Ovary (tissue), 7 donors: ENCODE measurements at regions not wholly inside any gene's neighbourhood (a gene's known extent, or its start where the extent isn't known, plus 50 kb on each side); places are given as distances from the start of the nearest gene placed in this dataset.

Experiments
- DNase-seq, 5 donors: peaks; one replicate each; pipeline ENCODE4 v3.0.0-alpha.2; 2019 to 2020
- H3K27ac ChIP-seq, 2 donors: fragments of 200-600 bp; one replicate each; pipeline versions ENCODE4 v1.5.1 to v1.8.0; 2019 to 2022
- H3K27me3 ChIP-seq: fragments of 200-600 bp; one replicate; pipeline ENCODE4 v1.8.0; 2022
- H3K36me3 ChIP-seq: fragments of 200-600 bp; sonication (generic); one replicate; pipeline ENCODE4 v1.5.1; 2019
- H3K4me1 ChIP-seq: one replicate; pipeline ENCODE4 v1.8.1; 2013; ENCODE audit warnings: mild to moderate bottlenecking, moderate library complexity; ENCODE audit not compliant: insufficient read depth
- H3K4me3 ChIP-seq: fragments of 200-600 bp; sonication (generic); one replicate; pipeline ENCODE4 v1.5.1; 2017
- H3K9me3 ChIP-seq, 2 donors: fragments of 200-600 bp in 1 of 2; sonication (generic) in 1 of 2; one replicate each; pipeline versions ENCODE4 v1.5.1 to v1.8.1; 2013 to 2019; ENCODE audit warnings: mild to moderate bottlenecking in 1 of 2, moderate library complexity in 1 of 2
- EP300 ChIP-seq: sonication (generic); formaldehyde crosslinking; IDR thresholded peaks from one replicate; pipeline ENCODE4 v1.6.1; 2017; ENCODE audit warnings: antibody characterized with exemption
- POLR2A ChIP-seq: fragments of 450-650 bp; IDR thresholded peaks from one replicate; pipeline ENCODE4 v1.6.1; 2017; ENCODE audit warnings: antibody characterized with exemption, mild to moderate bottlenecking, moderate library complexity
- WGBS, 3 donors: extraction: QIAGEN DNeasy Blood & Tissue Kit in 1 of 3; methylation state at CpG; one replicate each; pipeline versions ENCODE4 v1.1.5 to v1.1.7; 2013 to 2017; 5-methylcytosine and 5-hydroxymethylcytosine counted together
- intact Hi-C, 4 donors: fragments of 100-400 bp; cut with DNase I; formaldehyde crosslinking; loops; one replicate each; pipeline versions ENCODE4 v1.11.0 to v1.15.1; 2022 to 2023
- TF ChIP-seq, protein P1 (sequence below), 3 donors: fragments of 450-650 bp in 2 of 3; fragments of 200-600 bp in 1 of 3; IDR thresholded peaks; one replicate each; pipeline versions ENCODE4 v1.5.1 to v1.8.0; 2016 to 2022; ENCODE audit warnings: antibody characterized with exemption in 3 of 3, mild to moderate bottlenecking in 1 of 3
- donor health status: DM: no; HTN: no; CAD: no; lungs with moderate emphysema.
- donor health status: DM: no; HTN: no; CAD: no.
- donor health status: Bipolar disorder and iron deficiency.
- donor health status: DM: no; HTN: no; CAD: no.
- donor health status: DM: yes; HTN: yes; CAD: no.

DNA sequence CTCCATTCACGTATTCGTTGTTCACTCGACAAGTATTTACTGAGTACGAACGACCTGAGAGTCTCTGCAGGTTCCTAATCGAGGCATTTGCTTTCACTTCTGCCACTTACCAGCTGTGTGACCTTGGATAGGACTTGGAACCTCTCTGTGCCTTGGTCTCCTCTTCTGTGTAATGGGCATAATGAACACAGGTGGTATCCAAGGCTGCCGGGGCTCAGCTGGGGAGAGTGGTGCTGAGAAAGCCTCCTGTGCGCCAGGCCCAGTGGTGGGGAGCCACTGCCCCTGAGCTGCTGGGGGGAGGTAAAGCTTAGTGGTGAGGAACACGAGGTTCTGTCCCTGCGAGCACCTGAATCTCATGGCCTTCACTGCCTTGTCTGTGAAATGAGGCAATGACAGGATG, 150.7 kb downstream of the IRF8 start:
- H3K36me3 ChIP-seq, result no peaks in the 10 kb centered on the region
- H3K27ac ChIP-seq, result no peak overlapping the region
- H3K9me3 ChIP-seq, result no peaks in the 10 kb centered on the region
- no peak for DNase-seq
- intact Hi-C loops, result no loop called here
- TF ChIP-seq EP300 (no peak), POLR2A (no peak)
- TF ChIP-seq, protein P1, sequence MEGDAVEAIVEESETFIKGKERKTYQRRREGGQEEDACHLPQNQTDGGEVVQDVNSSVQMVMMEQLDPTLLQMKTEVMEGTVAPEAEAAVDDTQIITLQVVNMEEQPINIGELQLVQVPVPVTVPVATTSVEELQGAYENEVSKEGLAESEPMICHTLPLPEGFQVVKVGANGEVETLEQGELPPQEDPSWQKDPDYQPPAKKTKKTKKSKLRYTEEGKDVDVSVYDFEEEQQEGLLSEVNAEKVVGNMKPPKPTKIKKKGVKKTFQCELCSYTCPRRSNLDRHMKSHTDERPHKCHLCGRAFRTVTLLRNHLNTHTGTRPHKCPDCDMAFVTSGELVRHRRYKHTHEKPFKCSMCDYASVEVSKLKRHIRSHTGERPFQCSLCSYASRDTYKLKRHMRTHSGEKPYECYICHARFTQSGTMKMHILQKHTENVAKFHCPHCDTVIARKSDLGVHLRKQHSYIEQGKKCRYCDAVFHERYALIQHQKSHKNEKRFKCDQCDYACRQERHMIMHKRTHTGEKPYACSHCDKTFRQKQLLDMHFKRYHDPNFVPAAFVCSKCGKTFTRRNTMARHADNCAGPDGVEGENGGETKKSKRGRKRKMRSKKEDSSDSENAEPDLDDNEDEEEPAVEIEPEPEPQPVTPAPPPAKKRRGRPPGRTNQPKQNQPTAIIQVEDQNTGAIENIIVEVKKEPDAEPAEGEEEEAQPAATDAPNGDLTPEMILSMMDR (IDR thresholded peaks at IDR 0.05), result no peak
- H3K27me3 ChIP-seq, result no peaks in the 10 kb centered on the region
- H3K4me3 ChIP-seq, result no peak overlapping the region
- no peaks in the 10 kb centered on the region for H3K4me1 ChIP-seq
- WGBS, 3 donors, result 86 to 90% (median 89%) methylated on average over 10 of the region's 10 CpGs

DNA sequence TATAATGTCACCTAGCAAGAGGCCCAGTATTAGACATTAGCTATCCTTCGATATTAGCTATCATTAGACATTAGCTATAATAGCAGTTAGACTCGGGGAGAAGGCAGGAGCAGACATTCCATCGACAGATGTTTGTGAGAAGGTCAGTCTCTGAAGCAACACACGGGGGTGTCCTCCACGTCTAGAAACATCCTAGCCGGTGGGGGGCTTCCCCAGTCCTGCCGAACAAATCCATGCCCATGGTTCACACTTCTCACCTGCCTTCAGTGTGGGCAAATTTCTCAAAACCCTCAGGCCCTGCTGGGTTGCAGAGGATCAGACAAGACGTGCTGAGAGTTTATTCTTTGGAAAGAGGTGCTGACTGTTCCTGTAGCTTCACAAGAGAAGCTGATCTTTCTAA, 151.1 kb downstream of the IRF8 start:
- DNase-seq, result no peak
- no peak overlapping the region for H3K4me3 ChIP-seq
- H3K4me1 ChIP-seq, result no peaks in the 10 kb centered on the region
- 41 to 56% (median 43%) methylated on average over 8 of the region's 8 CpGs for WGBS, 3 donors
- no peak overlapping the region for H3K27ac ChIP-seq
- no peaks in the 10 kb centered on the region for H3K27me3 ChIP-seq
- H3K36me3 ChIP-seq, result no peaks in the 10 kb centered on the region
- intact Hi-C loops, result no loop called here
- H3K9me3 ChIP-seq, result no peaks in the 10 kb centered on the region
- TF ChIP-seq, protein P1 (IDR thresholded peaks at IDR 0.05), result no peak
- TF ChIP-seq EP300 (no peak), POLR2A (no peak)

DNA sequence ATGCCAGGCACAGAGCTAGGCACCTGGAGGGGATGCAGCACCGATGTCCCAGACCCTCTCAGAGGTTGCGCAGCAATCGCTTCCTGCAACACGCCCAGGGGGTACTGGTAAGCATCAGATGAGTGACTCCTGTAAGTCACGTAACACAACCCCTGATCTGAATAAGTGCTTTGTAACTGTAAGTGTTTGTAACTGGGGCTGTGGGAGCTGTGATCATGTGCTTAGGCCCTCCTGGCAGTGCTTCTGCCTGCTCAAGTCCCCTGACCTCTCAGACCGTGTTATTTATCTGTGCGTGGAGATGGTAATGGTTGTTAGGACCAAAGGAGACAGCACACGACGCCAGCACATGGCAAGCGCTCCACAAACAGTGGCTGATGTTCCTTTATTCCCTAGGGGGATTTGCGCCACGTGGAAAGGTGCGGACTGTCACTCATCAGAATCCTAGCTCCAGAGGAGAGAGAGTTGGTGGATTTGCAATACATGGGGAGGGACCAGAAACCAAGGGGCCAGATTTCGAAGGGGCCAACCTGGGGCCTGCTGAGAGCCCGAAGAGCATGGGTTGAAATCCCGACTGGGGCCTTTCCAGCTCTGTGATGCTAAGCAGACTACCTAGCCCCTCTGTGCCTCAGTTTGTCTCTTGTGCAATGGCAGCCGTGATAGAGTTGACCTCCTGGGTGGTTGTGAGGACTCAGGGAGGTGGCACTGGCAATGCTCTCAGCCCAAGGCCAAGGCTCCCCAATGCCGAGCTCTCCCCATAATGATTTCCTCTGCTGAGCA, 151.8 kb downstream of the IRF8 start:
- Histone ChIP-seq H3K27ac (no peak overlapping the region), H3K36me3 (no peaks in the 10 kb centered on the region), H3K9me3 (no peaks in the 10 kb centered on the region), H3K4me1 (no peaks in the 10 kb centered on the region), H3K27me3 (no peaks in the 10 kb centered on the region), H3K4me3 (no peak overlapping the region)
- DNase-seq, result no peak
- WGBS, 3 donors, result 76 to 81% (median 76%) methylated on average over 18 of the region's 18 CpGs
- TF ChIP-seq, protein P1 (IDR thresholded peaks at IDR 0.05), result no peak
- TF ChIP-seq EP300 (no peak), POLR2A (no peak)
- intact Hi-C loops, result no loop called here

- Histone ChIP-seq H3K36me3 (no peaks in the 10 kb centered on the region), H3K4me1 (no peaks in the 10 kb centered on the region), H3K4me3 (no peak overlapping the region), H3K27ac (no peak overlapping the region), H3K9me3 (no peaks in the 10 kb centered on the region), H3K27me3 (no peaks in the 10 kb centered on the region)
- TF ChIP-seq EP300 (no peak), POLR2A (no peak)
- TF ChIP-seq, protein P1 (IDR thresholded peaks at IDR 0.05), result no peak
- 23 to 41% (median 30%) methylated on average over 20 of the region's 20 CpGs for WGBS, 3 donors
- intact Hi-C loops, result no loop called here
- DNase-seq, result no peak
These were observed 152.6 kb downstream of the IRF8 start for GRCh38 chr16:86051368-86052114.
